GM20000 (cell line): ENCODE measurements at regions not wholly inside any gene's neighbourhood (a gene's known extent, or its start where the extent isn't known, plus 50 kb on each side); places are given as distances from the start of the nearest gene placed in this dataset.

Experiments
- DNase-seq: peaks from one replicate; pipeline ENCODE4 v3.0.0; 2012; ENCODE audit warnings: low spot score
- CTCF ChIP-seq: IDR thresholded peaks from 2 replicates; pipeline ENCODE4 v1.5.1; 2012; ENCODE audit warnings: mild to moderate bottlenecking, control low read depth; ENCODE audit errors: extremely low read depth, missing control alignments

- no peak for DNase-seq
- TF ChIP-seq CTCF = no peak
Observed at GRCh38 chr9:7869340-7869739, 69.8 kb upstream of the DMAC1 start.

GRCh38 chr9:7862170-7862569 is 62.6 kb upstream of the DMAC1 start:
- no peak for TF ChIP-seq CTCF
- DNase-seq = no peak

- no peak for TF ChIP-seq CTCF
Observed at GRCh38 chr9:7861086-7861485, 61.5 kb upstream of the DMAC1 start.

GRCh38 chr9:7860335-7860709 is 60.7 kb upstream of the DMAC1 start:
- TF ChIP-seq CTCF = no peak
- DNase-seq = no peak

More at GRCh38 chr9:7861086-7861485, 61.5 kb upstream of the DMAC1 start:
- no peak for DNase-seq

- no peak for DNase-seq
- TF ChIP-seq CTCF = no peak
Observed at GRCh38 chr9:7859701-7860334, 60.2 kb upstream of the DMAC1 start.

- DNase-seq = no peak
- no peak for TF ChIP-seq CTCF
Observed at GRCh38 chr9:7858166-7858565, 58.6 kb upstream of the DMAC1 start.

GRCh38 chr9:7854763-7855162 is 55.2 kb upstream of the DMAC1 start:
- TF ChIP-seq CTCF = no peak
- no peak for DNase-seq
